OCI-LY7 (cell line): ENCODE measurements at regions not wholly inside any gene's neighbourhood (a gene's known extent, or its start where the extent isn't known, plus 50 kb on each side); places are given as distances from the start of the nearest gene placed in this dataset.

Source experiments
- CTCF ChIP-seq: fragments of 200-600 bp; sonication (generic); conservative IDR thresholded peaks from 2 replicates; pipeline ENCODE4 v1.5.1; 2014; ENCODE audit warnings: mild to moderate bottlenecking, antibody characterized with exemption, low read length, moderate library complexity, mixed read lengths
- EZH2phosphoT487 ChIP-seq: fragments of 200-600 bp; sonication (generic); IDR thresholded peaks from 2 replicates; pipeline ENCODE4 v1.6.1; 2018; ENCODE audit warnings: low read depth, borderline replicate concordance, mild to moderate bottlenecking, mixed run types, antibody characterized with exemption, low read length, moderate library complexity, mixed read lengths

DNA sequence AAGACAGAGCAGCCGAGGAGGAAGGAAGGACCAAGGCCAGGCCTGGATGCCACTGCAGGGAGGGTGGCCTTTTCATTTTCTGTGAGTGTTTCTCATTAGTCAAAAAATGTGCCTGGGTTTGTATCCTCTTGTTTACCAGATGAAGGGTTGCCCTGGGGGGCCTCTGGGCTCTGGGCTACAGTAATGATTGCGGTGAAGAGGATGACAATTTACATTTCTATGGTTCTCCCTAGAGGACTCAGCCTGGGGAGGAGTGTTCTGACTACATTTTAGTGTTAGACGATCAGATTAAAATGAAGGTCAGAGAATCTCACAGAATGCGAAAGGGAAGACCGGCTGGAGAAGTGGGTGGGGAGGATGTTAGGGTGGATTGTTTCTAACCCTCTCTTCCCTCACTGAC is 108.0 kb upstream of the KMT2C start:
- TF ChIP-seq CTCF: no peak
- TF ChIP-seq EZH2phosphoT487: no peak
